Peyer's patch (tissue), 4 donors: ENCODE measurements at regions not wholly inside any gene's neighbourhood (a gene's known extent, or its start where the extent isn't known, plus 50 kb on each side); places are given as distances from the start of the nearest gene placed in this dataset.

Experiments
- POLR2A ChIP-seq, 2 donors: fragments of 450-650 bp; IDR thresholded peaks; one replicate each; pipeline ENCODE4 v1.5.1; 2017; ENCODE audit warnings: antibody characterized with exemption in 2 of 2, mild to moderate bottlenecking in 2 of 2, moderate library complexity in 2 of 2
- TF ChIP-seq, protein P1 (sequence below), 6 experiments: fragments of 450-650 bp in 4 of 6; fragments of 200-600 bp in 2 of 6; sonication (generic) in 1 of 6; IDR thresholded peaks; one replicate each; pipeline ENCODE4 v1.5.1; 2017 to 2019; ENCODE audit warnings: antibody characterized with exemption in 6 of 6, mild to moderate bottlenecking in 3 of 6, moderate library complexity in 1 of 6

DNA sequence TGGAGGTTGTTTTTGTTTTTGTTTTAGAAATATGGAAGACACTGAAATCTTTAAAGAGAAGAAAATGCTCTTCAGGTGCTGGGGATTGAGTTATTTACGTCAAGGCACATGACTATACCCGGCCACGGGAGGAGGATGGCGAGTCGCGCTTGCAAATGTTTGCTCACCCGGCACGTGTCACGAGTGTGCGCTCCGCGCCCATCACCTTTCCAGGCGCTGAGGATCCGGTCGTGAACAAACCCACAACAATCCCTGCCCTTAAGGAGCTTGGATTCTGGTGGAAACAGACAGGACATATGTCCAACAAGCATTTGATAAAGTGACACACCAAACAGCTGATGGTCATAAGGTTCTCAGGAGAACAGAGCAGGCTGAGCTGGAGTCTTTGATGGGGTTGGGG lies 715.5 kb downstream of the BRD1 start:
- TF ChIP-seq, protein P1, sequence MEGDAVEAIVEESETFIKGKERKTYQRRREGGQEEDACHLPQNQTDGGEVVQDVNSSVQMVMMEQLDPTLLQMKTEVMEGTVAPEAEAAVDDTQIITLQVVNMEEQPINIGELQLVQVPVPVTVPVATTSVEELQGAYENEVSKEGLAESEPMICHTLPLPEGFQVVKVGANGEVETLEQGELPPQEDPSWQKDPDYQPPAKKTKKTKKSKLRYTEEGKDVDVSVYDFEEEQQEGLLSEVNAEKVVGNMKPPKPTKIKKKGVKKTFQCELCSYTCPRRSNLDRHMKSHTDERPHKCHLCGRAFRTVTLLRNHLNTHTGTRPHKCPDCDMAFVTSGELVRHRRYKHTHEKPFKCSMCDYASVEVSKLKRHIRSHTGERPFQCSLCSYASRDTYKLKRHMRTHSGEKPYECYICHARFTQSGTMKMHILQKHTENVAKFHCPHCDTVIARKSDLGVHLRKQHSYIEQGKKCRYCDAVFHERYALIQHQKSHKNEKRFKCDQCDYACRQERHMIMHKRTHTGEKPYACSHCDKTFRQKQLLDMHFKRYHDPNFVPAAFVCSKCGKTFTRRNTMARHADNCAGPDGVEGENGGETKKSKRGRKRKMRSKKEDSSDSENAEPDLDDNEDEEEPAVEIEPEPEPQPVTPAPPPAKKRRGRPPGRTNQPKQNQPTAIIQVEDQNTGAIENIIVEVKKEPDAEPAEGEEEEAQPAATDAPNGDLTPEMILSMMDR (IDR thresholded peaks at IDR 0.05): no peak
- TF ChIP-seq POLR2A (IDR thresholded peaks at IDR 0.05): no peak
